ENCODE measurements at regions not wholly inside any gene's neighbourhood (a gene's known extent, or its start where the extent isn't known, plus 50 kb on each side); places are given as distances from the start of the nearest gene placed in this dataset.

DNA sequence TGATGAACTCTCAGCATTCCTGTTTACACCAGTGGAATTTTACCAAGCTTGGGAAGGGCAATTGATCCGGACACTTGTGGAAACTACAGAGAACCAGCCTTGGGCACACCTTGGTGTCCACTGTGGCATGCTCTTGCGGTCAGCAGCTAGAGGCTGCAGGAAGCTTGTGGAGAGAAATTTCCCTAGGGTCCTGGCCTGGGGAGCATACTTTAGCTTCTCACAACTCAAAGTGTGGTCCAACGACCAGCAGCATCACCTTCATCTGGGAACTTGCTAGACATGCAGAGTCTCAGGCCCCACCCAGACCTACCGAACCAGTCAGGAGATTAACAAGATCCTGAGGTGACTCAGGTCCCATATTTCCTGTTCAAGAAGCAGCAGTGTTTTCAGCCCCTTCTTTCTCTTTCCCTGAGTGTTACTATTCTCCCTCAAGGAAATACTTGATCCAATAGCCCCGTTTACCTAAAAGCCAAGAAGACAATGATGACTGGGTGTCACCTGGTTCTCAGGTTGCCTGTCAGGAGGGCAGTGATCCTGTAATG, 55.7 kb upstream of the KCNE2 start:
- TF ChIP-seq, protein P1, sequence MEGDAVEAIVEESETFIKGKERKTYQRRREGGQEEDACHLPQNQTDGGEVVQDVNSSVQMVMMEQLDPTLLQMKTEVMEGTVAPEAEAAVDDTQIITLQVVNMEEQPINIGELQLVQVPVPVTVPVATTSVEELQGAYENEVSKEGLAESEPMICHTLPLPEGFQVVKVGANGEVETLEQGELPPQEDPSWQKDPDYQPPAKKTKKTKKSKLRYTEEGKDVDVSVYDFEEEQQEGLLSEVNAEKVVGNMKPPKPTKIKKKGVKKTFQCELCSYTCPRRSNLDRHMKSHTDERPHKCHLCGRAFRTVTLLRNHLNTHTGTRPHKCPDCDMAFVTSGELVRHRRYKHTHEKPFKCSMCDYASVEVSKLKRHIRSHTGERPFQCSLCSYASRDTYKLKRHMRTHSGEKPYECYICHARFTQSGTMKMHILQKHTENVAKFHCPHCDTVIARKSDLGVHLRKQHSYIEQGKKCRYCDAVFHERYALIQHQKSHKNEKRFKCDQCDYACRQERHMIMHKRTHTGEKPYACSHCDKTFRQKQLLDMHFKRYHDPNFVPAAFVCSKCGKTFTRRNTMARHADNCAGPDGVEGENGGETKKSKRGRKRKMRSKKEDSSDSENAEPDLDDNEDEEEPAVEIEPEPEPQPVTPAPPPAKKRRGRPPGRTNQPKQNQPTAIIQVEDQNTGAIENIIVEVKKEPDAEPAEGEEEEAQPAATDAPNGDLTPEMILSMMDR (IDR thresholded peaks at IDR 0.05) = no peak
- Histone ChIP-seq H3K9me3 (no peaks in the 10 kb centered on the region), H3K27me3 (ENCODE audit: low read depth) (no peaks in the 10 kb centered on the region), H3K4me3 (no peak overlapping the region), H3K4me1 (no peaks in the 10 kb centered on the region), H3K36me3 (no peaks in the 10 kb centered on the region), H3K27ac (no peak overlapping the region)
- intact Hi-C loops (cut with DNase I) = no loop called here
- no peak for DNase-seq
- ATAC-seq = no peak

DNA sequence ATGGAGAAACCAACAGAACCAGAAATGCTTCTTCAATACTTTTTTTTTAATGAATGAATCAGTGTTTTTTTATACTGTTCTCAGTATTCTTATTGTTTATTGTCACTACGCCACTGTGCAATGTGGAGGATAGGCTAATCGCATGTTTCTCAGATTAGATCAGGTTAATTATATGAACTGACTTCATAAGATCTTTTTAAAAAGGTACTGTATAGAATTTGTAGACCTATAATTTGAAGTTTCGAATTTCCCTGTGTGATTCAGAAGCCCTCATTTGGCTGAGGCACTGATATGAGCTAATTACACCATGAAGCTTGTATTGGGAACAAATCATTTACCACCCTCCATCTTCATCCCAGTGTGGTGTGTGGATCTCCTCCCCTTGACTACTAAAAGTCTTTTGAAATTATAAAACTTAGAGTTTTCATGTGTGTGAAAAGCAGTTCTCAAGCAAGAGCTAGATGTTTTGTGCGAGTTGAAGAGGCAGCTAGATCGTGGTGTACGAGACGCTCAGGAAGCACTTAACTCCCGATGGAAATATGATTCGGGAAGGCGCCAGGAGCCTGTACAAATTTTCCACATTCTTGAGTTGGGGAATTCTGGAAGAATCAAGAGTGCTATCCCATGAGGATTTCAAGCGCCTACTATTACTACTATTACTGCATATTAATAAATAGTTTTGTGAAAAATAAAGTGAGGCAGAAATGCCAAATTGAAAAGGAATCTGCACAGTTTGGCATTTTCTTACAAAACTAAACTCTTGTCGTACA, 52.1 kb upstream of the KCNE2 start:
- peaks cover 5% of the 10 kb centered on the region for H3K27me3 ChIP-seq (ENCODE audit: low read depth)
- TF ChIP-seq, protein P1 (IDR thresholded peaks at IDR 0.05) = no peak
- no peak overlapping the region for H3K27ac ChIP-seq
- H3K9me3 ChIP-seq = no peaks in the 10 kb centered on the region
- ATAC-seq = no peak
- H3K4me3 ChIP-seq = no peak overlapping the region
- DNase-seq = no peak
- intact Hi-C loops (cut with DNase I) = no loop called here
- no peaks in the 10 kb centered on the region for H3K4me1 ChIP-seq
- H3K36me3 ChIP-seq = no peaks in the 10 kb centered on the region

DNA sequence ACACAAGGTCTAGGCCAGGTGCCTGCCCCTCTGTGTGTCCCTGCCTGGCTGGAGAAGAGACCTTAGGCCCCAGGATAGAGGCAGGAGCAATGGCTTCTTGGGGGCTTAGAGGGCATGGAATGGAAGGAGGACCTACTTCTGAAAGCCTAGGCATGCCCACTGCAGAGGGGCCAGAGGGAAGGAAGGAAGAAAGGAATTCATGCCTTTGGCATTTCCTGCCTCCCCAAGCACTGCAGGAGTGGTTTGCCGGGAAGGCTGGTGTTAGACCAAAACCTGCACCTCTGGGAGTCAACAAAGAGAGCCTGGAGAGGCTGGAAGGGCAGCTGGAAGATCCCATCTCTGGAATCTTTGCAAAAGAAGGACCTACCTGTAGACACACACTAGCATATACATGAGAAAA, 50.7 kb upstream of the KCNE2 start:
- Histone ChIP-seq H3K27me3 (ENCODE audit: low read depth) (peaks cover 5% of the 10 kb centered on the region), H3K36me3 (no peaks in the 10 kb centered on the region), H3K4me1 (no peaks in the 10 kb centered on the region), H3K4me3 (no peak overlapping the region), H3K27ac (no peak overlapping the region), H3K9me3 (no peaks in the 10 kb centered on the region)
- ATAC-seq (no peak), DNase-seq (no peak)
- intact Hi-C loops (cut with DNase I) = no loop called here
- TF ChIP-seq, protein P1 (IDR thresholded peaks at IDR 0.05) = no peak

Data from lower lobe of right lung (tissue), 2 donors.